ENCODE measurements at regions not wholly inside any gene's neighbourhood (a gene's known extent, or its start where the extent isn't known, plus 50 kb on each side); places are given as distances from the start of the nearest gene placed in this dataset.

DNA sequence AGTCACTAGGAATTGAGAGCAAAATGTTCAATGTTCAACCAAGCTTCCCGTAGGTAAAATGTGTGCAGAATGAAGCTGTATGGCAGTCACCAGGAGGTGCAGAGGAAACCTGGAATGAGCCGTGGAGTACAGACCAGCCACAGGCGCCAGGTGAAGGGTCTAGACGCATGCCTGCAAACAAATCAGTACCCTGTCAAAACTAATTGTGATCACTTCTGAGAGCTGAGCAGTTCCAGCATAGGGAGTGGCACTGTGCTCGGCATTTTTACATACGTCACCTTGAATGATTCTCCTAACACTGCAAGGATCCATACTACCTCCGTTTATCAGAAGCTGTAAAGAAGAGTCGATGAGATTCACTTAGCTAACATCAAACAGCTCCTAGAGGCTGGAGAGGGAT is 346.1 kb upstream of the ID2 start:
- TF ChIP-seq, protein P1, sequence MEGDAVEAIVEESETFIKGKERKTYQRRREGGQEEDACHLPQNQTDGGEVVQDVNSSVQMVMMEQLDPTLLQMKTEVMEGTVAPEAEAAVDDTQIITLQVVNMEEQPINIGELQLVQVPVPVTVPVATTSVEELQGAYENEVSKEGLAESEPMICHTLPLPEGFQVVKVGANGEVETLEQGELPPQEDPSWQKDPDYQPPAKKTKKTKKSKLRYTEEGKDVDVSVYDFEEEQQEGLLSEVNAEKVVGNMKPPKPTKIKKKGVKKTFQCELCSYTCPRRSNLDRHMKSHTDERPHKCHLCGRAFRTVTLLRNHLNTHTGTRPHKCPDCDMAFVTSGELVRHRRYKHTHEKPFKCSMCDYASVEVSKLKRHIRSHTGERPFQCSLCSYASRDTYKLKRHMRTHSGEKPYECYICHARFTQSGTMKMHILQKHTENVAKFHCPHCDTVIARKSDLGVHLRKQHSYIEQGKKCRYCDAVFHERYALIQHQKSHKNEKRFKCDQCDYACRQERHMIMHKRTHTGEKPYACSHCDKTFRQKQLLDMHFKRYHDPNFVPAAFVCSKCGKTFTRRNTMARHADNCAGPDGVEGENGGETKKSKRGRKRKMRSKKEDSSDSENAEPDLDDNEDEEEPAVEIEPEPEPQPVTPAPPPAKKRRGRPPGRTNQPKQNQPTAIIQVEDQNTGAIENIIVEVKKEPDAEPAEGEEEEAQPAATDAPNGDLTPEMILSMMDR (conservative IDR thresholded peaks at IDR 0.05; ENCODE audit: low read depth, low read length) = no peak
- H3K4me3 ChIP-seq (ENCODE audit: low read depth, low read length) = no peak overlapping the region
- no peak for DNase-seq (ENCODE audit: low read depth)

- TF ChIP-seq, protein P1 (conservative IDR thresholded peaks at IDR 0.05; ENCODE audit: low read depth, low read length) = no peak
- no peak for DNase-seq (ENCODE audit: low read depth)
- H3K4me3 ChIP-seq (ENCODE audit: low read depth, low read length) = no peak overlapping the region
Measured at GRCh38 chr2:8337321-8337720, 344.5 kb upstream of the ID2 start.

- TF ChIP-seq, protein P1 (conservative IDR thresholded peaks at IDR 0.05; ENCODE audit: low read depth, low read length) = no peak
- no peak overlapping the region for H3K4me3 ChIP-seq (ENCODE audit: low read depth, low read length)
- DNase-seq (ENCODE audit: low read depth) = no peak
Measured at GRCh38 chr2:8342407-8342806, 339.4 kb upstream of the ID2 start.

DNA sequence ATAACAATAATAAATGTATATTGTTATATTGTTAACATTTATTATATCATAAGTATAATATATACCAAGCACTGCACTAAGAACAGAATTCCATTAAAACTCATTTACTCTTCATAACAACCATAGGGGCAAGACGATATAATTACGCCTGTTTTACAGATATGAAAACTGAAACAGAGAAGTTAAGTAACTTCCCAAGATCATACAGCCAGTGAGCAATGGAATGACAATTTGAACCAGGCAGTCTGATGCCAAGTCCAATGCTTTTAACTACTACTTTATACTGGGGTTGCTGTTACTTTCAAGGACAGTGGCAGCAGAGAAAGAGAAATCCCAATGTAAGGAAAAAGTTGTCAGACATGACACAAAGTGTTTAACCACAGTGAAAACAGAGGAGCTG is 338.8 kb upstream of the ID2 start:
- no peak for DNase-seq (ENCODE audit: low read depth)
- TF ChIP-seq, protein P1 (conservative IDR thresholded peaks at IDR 0.05; ENCODE audit: low read depth, low read length) = no peak

DNA sequence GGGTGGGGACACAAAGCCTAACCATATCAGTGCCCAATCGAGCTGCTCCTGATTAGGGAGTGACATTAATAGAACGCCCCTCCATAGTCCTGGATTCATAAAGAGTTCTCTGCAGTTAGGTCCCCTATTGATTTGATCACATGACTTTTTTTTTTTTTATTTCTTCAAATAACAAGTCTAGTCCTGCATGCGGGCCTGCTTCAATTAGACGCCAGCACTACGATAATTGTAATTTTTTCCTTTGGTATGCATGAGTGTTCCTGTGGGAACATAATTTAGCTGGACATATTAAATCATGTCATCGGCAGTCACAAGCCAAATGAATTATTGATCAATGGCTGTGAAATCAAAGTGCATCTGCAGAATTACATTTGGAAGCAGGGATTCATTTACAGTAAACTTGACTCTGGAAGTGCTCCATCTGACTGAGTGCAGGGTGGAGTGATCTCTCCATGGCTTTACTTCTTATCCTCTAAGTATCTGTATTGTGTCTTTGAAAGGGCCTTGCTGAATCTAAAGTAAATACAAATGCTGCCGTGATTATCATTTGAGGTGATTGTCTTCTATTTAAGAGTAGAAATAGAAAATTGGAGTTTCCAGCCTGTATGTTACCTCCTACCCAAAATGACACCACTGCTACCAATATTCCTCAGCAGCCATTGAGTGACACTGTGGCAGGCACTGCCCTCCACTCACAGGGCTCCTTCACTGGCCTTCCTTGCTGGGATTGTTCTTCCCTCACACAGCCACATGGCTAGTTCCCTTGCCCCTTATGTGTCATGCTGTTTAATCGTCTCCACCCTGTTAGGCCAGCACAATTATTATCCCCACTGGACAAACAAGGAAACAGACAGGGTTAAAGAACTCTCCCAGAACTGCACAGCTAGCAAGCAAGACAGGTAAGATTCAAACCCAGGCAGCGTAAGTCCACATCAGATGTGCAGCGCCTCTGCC is 337.4 kb upstream of the ID2 start:
- H3K4me3 ChIP-seq (ENCODE audit: low read depth, low read length) = no peak overlapping the region
- TF ChIP-seq, protein P1 (conservative IDR thresholded peaks at IDR 0.05; ENCODE audit: low read depth, low read length) = no peak
- no peak for DNase-seq (ENCODE audit: low read depth)

More for the DNA sequence above, 338.8 kb upstream of the ID2 start:
- no peak overlapping the region for H3K4me3 ChIP-seq (ENCODE audit: low read depth, low read length)

DNA sequence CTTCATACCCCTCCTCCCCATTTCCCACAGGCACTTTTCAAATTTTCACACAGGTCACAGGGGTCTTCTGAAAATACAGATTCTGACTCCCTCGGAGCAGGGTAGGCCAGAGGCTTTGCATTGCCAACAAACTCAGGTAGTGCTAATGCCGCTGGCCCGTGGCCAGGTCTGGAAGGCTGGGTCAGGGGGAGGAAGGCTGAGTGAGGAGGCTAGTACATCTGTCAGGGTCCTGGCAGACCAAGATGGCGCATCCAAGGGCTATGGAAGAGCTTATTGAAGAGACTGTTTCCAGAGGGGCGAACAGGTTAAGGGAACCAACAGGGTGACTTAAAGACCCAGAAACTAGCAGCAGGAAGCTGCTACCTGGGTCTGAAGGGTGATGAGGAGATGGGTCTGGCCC is 336.7 kb upstream of the ID2 start:
- H3K4me3 ChIP-seq (ENCODE audit: low read depth, low read length) = no peak overlapping the region
- TF ChIP-seq, protein P1 (conservative IDR thresholded peaks at IDR 0.05; ENCODE audit: low read depth, low read length) = no peak
- DNase-seq (ENCODE audit: low read depth) = no peak

- TF ChIP-seq, protein P1 (conservative IDR thresholded peaks at IDR 0.05; ENCODE audit: low read depth, low read length) = no peak
- DNase-seq (ENCODE audit: low read depth) = no peak
- H3K4me3 ChIP-seq (ENCODE audit: low read depth, low read length) = no peak overlapping the region
Measured at GRCh38 chr2:8346208-8346607, 335.6 kb upstream of the ID2 start.

Data from epithelial cell of proximal tubule (primary cell).